Body of pancreas (tissue), 4 donors: ENCODE measurements at regions not wholly inside any gene's neighbourhood (a gene's known extent, or its start where the extent isn't known, plus 50 kb on each side); places are given as distances from the start of the nearest gene placed in this dataset.

Source experiments
- POLR2A ChIP-seq, 3 donors: fragments of 450-650 bp; IDR thresholded peaks; one replicate each; pipeline ENCODE4 v1.6.1; 2016; ENCODE audit warnings: antibody characterized with exemption in 3 of 3, mild to moderate bottlenecking in 2 of 3
- TF ChIP-seq, protein P1 (sequence below), 7 experiments: fragments of 450-650 bp in 4 of 7; fragments of 200-600 bp in 3 of 7; sonication (generic) in 3 of 7; IDR thresholded peaks; one replicate each; pipeline ENCODE4 v1.5.1; 2016 to 2019; ENCODE audit warnings: antibody characterized with exemption in 7 of 7

DNA sequence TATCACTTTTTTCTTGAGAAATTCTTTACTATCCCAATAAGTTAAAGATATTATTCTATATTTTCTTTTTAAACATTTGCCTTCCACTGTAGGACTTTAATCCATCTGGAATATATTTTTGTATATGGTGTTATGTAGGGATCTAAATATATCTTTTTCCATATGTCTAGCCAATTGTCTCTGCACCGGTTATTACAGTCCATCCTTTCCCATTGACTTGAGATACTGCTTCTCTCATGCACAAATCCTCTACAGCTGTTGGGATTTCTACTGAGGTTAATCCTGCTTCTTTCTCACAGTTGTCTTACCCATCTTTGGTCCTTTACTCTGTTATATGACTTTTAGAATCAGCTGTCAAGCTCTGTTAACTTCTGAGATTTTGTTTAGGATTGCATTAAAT lies 483.8 kb upstream of the CDH4 start:
- TF ChIP-seq, protein P1, sequence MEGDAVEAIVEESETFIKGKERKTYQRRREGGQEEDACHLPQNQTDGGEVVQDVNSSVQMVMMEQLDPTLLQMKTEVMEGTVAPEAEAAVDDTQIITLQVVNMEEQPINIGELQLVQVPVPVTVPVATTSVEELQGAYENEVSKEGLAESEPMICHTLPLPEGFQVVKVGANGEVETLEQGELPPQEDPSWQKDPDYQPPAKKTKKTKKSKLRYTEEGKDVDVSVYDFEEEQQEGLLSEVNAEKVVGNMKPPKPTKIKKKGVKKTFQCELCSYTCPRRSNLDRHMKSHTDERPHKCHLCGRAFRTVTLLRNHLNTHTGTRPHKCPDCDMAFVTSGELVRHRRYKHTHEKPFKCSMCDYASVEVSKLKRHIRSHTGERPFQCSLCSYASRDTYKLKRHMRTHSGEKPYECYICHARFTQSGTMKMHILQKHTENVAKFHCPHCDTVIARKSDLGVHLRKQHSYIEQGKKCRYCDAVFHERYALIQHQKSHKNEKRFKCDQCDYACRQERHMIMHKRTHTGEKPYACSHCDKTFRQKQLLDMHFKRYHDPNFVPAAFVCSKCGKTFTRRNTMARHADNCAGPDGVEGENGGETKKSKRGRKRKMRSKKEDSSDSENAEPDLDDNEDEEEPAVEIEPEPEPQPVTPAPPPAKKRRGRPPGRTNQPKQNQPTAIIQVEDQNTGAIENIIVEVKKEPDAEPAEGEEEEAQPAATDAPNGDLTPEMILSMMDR (IDR thresholded peaks at IDR 0.05): no peak
- TF ChIP-seq POLR2A (IDR thresholded peaks at IDR 0.05): no peak
